HTR-8/SVneo (cell line): ENCODE measurements at regions not wholly inside any gene's neighbourhood (a gene's known extent, or its start where the extent isn't known, plus 50 kb on each side); places are given as distances from the start of the nearest gene placed in this dataset.
"Not testable (repeated sequence)": the region's sequence is repeated elsewhere in the genome, so short reads cannot be mapped to it uniquely, and the experiment has no call there.

Experiments used
- DNase-seq: peaks from one replicate; pipeline ENCODE4 v3.0.0; 2011; ENCODE audit warnings: low spot score, mixed read lengths; ENCODE audit not compliant: insufficient read length
- FAIRE-seq: peaks from 2 replicates; lab custom pipeline; 2011; peaks lifted over from hg19 to GRCh38; lab: Jason Lieb, UNC

- DNase-seq, FAIRE-seq: not testable (repeated sequence)
Measured at GRCh38 chr1:95167503-95167902, 50.3 kb downstream of the TLCD4 start.

- no peak for FAIRE-seq
Measured at GRCh38 chr1:95168028-95168427, 50.9 kb downstream of the TLCD4 start.

DNA sequence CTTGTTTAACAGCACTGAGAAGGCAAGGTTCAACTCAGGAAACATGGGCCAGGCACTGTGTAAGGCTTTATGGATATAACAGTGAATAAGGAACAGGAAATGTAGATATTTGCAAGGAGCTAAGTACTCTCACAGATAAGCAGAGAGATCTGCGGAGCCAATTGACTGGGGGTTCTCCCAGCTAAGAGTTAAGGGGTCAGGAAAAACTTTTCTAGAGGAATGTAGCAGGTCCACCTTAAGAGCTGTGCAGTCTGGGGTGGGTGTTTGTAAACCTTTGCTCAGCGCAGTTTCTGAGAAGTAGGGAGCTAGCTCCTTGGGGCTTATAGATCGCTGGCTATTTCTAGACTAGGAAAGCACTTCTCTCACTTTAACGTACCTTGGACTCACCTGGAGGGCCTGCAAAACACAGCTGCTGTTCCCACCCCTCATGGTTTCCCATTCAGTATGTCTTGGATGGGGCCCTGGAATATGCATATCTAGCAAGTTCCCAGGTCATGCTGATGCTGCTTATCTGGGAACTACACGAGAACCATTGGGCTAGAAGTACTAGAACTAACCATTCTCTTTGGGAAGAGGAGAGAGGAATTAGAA is 51.7 kb downstream of the TLCD4 start:
- DNase-seq (no peak), FAIRE-seq (no peak)

More at GRCh38 chr1:95168028-95168427, 50.9 kb downstream of the TLCD4 start:
- DNase-seq, result no peak

DNA sequence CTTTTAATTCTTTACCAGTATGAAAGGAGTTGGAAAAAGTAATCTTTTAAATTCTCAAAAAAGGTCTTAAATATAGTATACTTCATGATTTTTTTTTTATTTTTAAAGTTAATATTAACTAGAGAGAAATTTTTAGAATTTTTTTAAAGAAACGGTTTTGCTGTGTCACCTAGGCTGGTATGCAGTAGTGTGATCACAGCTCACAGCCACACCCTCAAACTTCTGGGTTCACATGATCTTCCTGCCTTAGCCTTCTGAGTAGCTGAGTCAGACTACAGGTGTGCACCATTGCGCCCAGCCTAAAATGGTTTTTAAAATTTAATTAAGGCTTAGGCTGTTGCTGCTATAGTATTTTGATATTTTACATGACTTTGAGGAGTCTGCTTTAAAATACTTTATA is 52.4 kb downstream of the TLCD4 start:
- FAIRE-seq, result no peak
- no peak for DNase-seq

- DNase-seq, result no peak
- FAIRE-seq, result peak; percentile 51
Measured at GRCh38 chr1:95171270-95172245, 54.4 kb downstream of the TLCD4 start.

DNA sequence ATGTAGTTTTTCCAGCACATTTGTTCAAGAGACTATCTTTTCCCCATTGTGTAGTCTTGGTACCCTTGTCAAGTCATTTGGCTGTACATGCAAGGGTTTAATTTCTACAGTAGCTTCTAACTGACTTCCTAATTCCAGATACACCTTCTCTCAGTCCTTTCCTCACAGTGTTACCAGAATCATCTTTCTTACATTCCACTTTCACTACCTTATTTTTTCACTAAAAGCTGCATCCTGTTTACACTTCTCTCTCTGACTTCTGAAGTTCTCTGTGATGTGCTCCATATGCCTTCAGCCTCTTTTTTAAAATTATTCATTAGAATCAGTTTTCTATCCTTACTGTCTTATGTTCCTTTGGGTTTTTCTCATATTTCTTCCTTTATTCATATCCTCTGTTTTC is 57.1 kb upstream of the RWDD3 start:
- DNase-seq (no peak), FAIRE-seq (no peak)

DNA sequence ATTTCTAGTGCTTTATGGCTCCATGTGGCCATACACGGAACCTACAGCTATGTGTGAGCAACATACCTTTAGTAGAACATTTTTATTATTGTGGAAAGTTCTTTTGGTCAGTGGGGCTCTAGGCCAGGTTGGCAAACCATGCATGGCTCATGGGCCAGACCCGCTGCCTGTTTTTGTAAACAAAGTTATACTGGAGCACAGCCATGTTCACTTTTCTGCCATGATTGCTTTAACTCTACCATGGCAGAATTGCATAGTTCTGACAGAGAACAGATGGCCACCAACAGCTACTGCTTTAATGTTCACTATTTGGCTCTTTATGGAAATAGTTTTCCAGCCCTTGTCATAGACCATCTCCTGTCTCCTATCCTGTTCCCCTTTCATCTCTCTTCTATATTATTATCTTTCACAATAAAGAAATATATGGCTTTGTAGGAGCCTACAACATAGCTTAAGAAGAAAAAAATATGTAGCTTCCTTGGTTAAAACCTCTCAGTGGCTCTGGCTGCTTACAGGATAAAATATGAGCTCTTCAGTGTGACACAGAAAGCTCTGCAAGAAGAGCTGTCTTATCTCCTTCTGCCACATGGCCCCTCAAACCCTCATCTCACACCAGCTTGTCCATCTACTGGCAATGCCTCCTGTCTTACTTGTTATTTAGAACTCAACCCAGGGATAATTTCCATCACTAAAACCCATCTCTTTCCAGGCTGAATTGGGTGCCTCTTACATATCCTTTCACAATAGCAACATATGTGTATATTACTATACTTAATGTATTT is 54.6 kb upstream of the RWDD3 start:
- FAIRE-seq, result no peak
- no peak for DNase-seq

DNA sequence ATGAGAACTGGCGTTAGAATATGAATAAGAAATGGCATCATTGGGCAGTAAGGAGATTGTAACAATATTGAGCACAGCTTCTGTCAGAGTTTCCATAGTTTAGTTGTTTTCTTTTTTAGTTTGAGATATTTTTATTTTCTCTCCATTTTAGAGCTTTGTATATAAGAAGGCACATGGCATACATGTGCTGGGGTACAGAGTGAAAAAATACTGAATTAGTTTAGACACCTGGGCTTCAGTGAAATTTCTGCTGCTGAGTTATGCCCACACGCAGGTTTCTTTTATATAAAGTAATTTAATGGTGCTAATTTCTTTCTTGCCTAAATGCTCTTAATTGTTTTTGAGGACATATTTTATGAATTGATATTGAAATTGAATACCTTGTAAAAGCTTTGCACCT is 53.6 kb upstream of the RWDD3 start:
- DNase-seq (no peak), FAIRE-seq (no peak)

DNA sequence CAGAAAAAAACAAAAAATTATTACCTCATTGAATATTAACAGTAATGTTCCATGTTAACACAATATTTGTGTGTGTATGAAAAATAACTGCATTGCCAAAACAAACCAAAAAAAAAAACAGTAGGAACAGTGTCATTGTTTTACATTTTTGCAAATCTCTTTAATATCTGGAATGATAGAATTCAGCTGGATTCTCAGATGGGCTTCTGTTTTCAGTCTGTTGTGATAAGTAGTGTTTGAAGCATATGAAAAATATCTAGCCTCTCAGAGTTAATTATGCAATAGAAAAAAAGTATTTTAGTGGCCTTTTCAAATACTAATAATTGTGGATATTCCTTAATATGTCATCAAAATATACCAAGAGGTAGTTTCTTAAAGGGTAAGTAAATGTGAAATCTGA is 52.9 kb upstream of the RWDD3 start:
- FAIRE-seq (no peak), DNase-seq (no peak)

GRCh38 chr1:95183952-95184351 is 50.1 kb upstream of the RWDD3 start:
- DNase-seq, result no peak
- FAIRE-seq, result no peak
